NCI-H82 (cell line): ENCODE measurements at regions not wholly inside any gene's neighbourhood (a gene's known extent, or its start where the extent isn't known, plus 50 kb on each side); places are given as distances from the start of the nearest gene placed in this dataset.

Experiments
- DNase-seq: peaks from one replicate; lab custom pipeline; 2025; lab: John Stamatoyannopoulos, UW

- DNase-seq, result no peak
These were observed 116.7 kb upstream of the SSTR4 start for GRCh38 chr20:22918286-22918983.

- DNase-seq, result no peak
These were observed 114.2 kb upstream of the SSTR4 start for GRCh38 chr20:22920898-22921297.

- no peak for DNase-seq
These were observed 113.3 kb upstream of the SSTR4 start for GRCh38 chr20:22921595-22922421.

GRCh38 chr20:22922987-22923386 is 112.1 kb upstream of the SSTR4 start:
- no peak for DNase-seq

- DNase-seq, result no peak
These were observed 110.9 kb upstream of the SSTR4 start for GRCh38 chr20:22924046-22924737.

GRCh38 chr20:22924949-22925612 is 110.0 kb upstream of the SSTR4 start:
- DNase-seq, result no peak

- no peak for DNase-seq
These were observed 109.5 kb upstream of the SSTR4 start for GRCh38 chr20:22925613-22925983.

GRCh38 chr20:22927537-22927936 is 107.6 kb upstream of the SSTR4 start:
- DNase-seq, result no peak

GRCh38 chr20:22928679-22929078 is 106.4 kb upstream of the SSTR4 start:
- no peak for DNase-seq

- DNase-seq, result no peak
These were observed 105.5 kb upstream of the SSTR4 start for GRCh38 chr20:22929661-22930060.

- DNase-seq, result no peak
These were observed 103.2 kb upstream of the SSTR4 start for GRCh38 chr20:22931653-22932608.

GRCh38 chr20:22939181-22939580 is 95.9 kb upstream of the SSTR4 start:
- DNase-seq, result no peak

GRCh38 chr20:22940350-22940749 is 94.8 kb upstream of the SSTR4 start:
- no peak for DNase-seq

- no peak for DNase-seq
These were observed 93.6 kb upstream of the SSTR4 start for GRCh38 chr20:22941550-22941949.

- DNase-seq, result no peak
These were observed 92.4 kb upstream of the SSTR4 start for GRCh38 chr20:22942742-22943141.

- DNase-seq, result no peak
These were observed 91.0 kb upstream of the SSTR4 start for GRCh38 chr20:22944062-22944461.

- DNase-seq, result no peak
These were observed 90.2 kb upstream of the SSTR4 start for GRCh38 chr20:22944936-22945335.

- DNase-seq, result no peak
These were observed 88.5 kb upstream of the SSTR4 start for GRCh38 chr20:22946596-22946995.

- DNase-seq, result no peak
These were observed 85.6 kb upstream of the SSTR4 start for GRCh38 chr20:22949331-22950109.

- DNase-seq, result no peak
These were observed 83.1 kb upstream of the SSTR4 start for GRCh38 chr20:22951966-22952365.
